Uterus (tissue), 2 donors: ENCODE measurements at regions not wholly inside any gene's neighbourhood (a gene's known extent, or its start where the extent isn't known, plus 50 kb on each side); places are given as distances from the start of the nearest gene placed in this dataset.

Experiments
- CTCF ChIP-seq, 4 experiments: fragments of 200-600 bp in 2 of 4; fragments of 450-650 bp in 2 of 4; sonication (generic) in 2 of 4; IDR thresholded peaks; one replicate each; pipeline ENCODE4 v1.5.1; 2016 to 2019; ENCODE audit warnings: antibody characterized with exemption in 4 of 4, mild to moderate bottlenecking in 2 of 4, moderate library complexity in 1 of 4
- POLR2A ChIP-seq, 2 donors: fragments of 450-650 bp; IDR thresholded peaks; one replicate each; pipeline ENCODE4 v1.6.1; 2016; ENCODE audit warnings: antibody characterized with exemption in 2 of 2, mild to moderate bottlenecking in 1 of 2, moderate library complexity in 1 of 2

- TF ChIP-seq CTCF (IDR thresholded peaks at IDR 0.05) (no peak), POLR2A (IDR thresholded peaks at IDR 0.05) (no peak)
Observed at GRCh38 chr3:178306432-178307115, 229.7 kb upstream of the KCNMB2 start.
